ENCODE measurements at regions not wholly inside any gene's neighbourhood (a gene's known extent, or its start where the extent isn't known, plus 50 kb on each side); places are given as distances from the start of the nearest gene placed in this dataset.

GRCh38 chr14:50040895-50041465, 75.4 kb downstream of the VCPKMT start:
- Histone ChIP-seq H3K27me3 (no peaks in the 10 kb centered on the region), H3K9me3 (ENCODE audit: low read depth) (no peaks in the 10 kb centered on the region), H2AFZ (no peak overlapping the region)

GRCh38 chr14:50041980-50042379, 74.4 kb downstream of the VCPKMT start:
- TF ChIP-seq EZH2 (IDR thresholded peaks at IDR 0.05; ENCODE audit: borderline replicate concordance): no peak
- no peak for TF ChIP-seq CTCF (IDR thresholded peaks at IDR 0.05; ENCODE audit: poor library complexity)
- no peak for TF ChIP-seq EZH2phosphoT487 (IDR thresholded peaks at IDR 0.05; ENCODE audit: low read depth, severe bottlenecking, unreplicated experiment)
- H3K4me2 ChIP-seq: no peak overlapping the region
- H3K9me3 ChIP-seq (ENCODE audit: low read depth): no peaks in the 10 kb centered on the region
- H4K20me1 ChIP-seq (ENCODE audit: insufficient read depth, poor library complexity, severe bottlenecking): no peaks in the 10 kb centered on the region
- H3K4me3 ChIP-seq: no peak overlapping the region
- H3K9me2 ChIP-seq (replicated peaks; ENCODE audit: insufficient read depth): no peaks in the 10 kb centered on the region
- H3K4me1 ChIP-seq (ENCODE audit: insufficient read depth): peaks cover 24% of the 10 kb centered on the region
- H2AFZ ChIP-seq: no peak overlapping the region
- no peaks in the 10 kb centered on the region for H3K27me3 ChIP-seq
- 93% methylated on average over 3 of the region's 3 CpGs for WGBS (ENCODE audit: low lambda C conversion rate, missing lambda C conversion rate)
- no peaks in the 10 kb centered on the region for H3K79me2 ChIP-seq
- no peak for DNase-seq (ENCODE audit: low spot score)
- H3K27ac ChIP-seq: no peak overlapping the region
- no peaks in the 10 kb centered on the region for H3K36me3 ChIP-seq (replicated peaks; ENCODE audit: insufficient read depth, low read depth)

More at GRCh38 chr14:50040895-50041465, 75.4 kb downstream of the VCPKMT start:
- H3K9me2 ChIP-seq (replicated peaks; ENCODE audit: insufficient read depth): no peaks in the 10 kb centered on the region
- H3K4me2 ChIP-seq: no peak overlapping the region
- peak overlapping the region; percentile 57 for H3K27ac ChIP-seq
- TF ChIP-seq CTCF (IDR thresholded peaks at IDR 0.05; ENCODE audit: poor library complexity) (no peak), EZH2 (IDR thresholded peaks at IDR 0.05; ENCODE audit: borderline replicate concordance) (no peak), EZH2phosphoT487 (IDR thresholded peaks at IDR 0.05; ENCODE audit: low read depth, severe bottlenecking, unreplicated experiment) (no peak)
- DNase-seq (ENCODE audit: low spot score): no peak
- no peak overlapping the region for H3K4me3 ChIP-seq
- no peaks in the 10 kb centered on the region for H4K20me1 ChIP-seq (ENCODE audit: insufficient read depth, poor library complexity, severe bottlenecking)
- H3K79me2 ChIP-seq: no peaks in the 10 kb centered on the region
- H3K36me3 ChIP-seq (replicated peaks; ENCODE audit: insufficient read depth, low read depth): no peaks in the 10 kb centered on the region
- H3K4me1 ChIP-seq (ENCODE audit: insufficient read depth): peaks cover 24% of the 10 kb centered on the region
- 92% methylated on average over 7 of the region's 7 CpGs for WGBS (ENCODE audit: low lambda C conversion rate, missing lambda C conversion rate)

- Histone ChIP-seq H3K27me3 (no peaks in the 10 kb centered on the region), H2AFZ (peak overlapping the region; percentile 54), H3K36me3 (replicated peaks; ENCODE audit: insufficient read depth, low read depth) (no peaks in the 10 kb centered on the region), H3K4me1 (ENCODE audit: insufficient read depth) (peaks cover 28% of the 10 kb centered on the region), H3K4me3 (no peak overlapping the region), H3K4me2 (no peak overlapping the region), H3K9me2 (replicated peaks; ENCODE audit: insufficient read depth) (no peaks in the 10 kb centered on the region), H3K9me3 (ENCODE audit: low read depth) (no peaks in the 10 kb centered on the region), H3K27ac (peak overlapping the region; percentile 89), H3K79me2 (no peaks in the 10 kb centered on the region), H4K20me1 (ENCODE audit: insufficient read depth, poor library complexity, severe bottlenecking) (no peaks in the 10 kb centered on the region)
- TF ChIP-seq EZH2 (IDR thresholded peaks at IDR 0.05; ENCODE audit: borderline replicate concordance): no peak
- no peak for TF ChIP-seq CTCF (IDR thresholded peaks at IDR 0.05; ENCODE audit: poor library complexity)
- TF ChIP-seq EZH2phosphoT487 (IDR thresholded peaks at IDR 0.05; ENCODE audit: low read depth, severe bottlenecking, unreplicated experiment): no peak
- 97% methylated on average over 4 of the region's 4 CpGs for WGBS (ENCODE audit: low lambda C conversion rate, missing lambda C conversion rate)
- no peak for DNase-seq (ENCODE audit: low spot score)
Observed at GRCh38 chr14:50044042-50044651, 72.2 kb downstream of the VCPKMT start.
